Smooth muscle cell (in vitro differentiated cells): ENCODE measurements at regions not wholly inside any gene's neighbourhood (a gene's known extent, or its start where the extent isn't known, plus 50 kb on each side); places are given as distances from the start of the nearest gene placed in this dataset.
A peak's percentile ranks its signal among the peaks of the same experiment; 100 is the strongest.

Experiments
- DNase-seq: peaks from one replicate; lab custom pipeline; 2025; ENCODE audit not compliant: unreplicated experiment; lab: John Stamatoyannopoulos, UW
- H2AFZ ChIP-seq: fragments of 200-600 bp; sonication (generic); 2 replicates; pipeline ENCODE4 v1.6.0; 2016; ENCODE audit warnings: antibody characterized with exemption, low read depth, mild to moderate bottlenecking
- H3F3A ChIP-seq: fragments of 200-600 bp; sonication (generic); 2 replicates; pipeline ENCODE4 v1.6.0; 2017; ENCODE audit warnings: antibody characterized with exemption, low read depth
- H3K27ac ChIP-seq: fragments of 200-600 bp; sonication (generic); 2 replicates; pipeline ENCODE4 v1.5.1; 2016; ENCODE audit warnings: low read depth, mild to moderate bottlenecking
- H3K27me3 ChIP-seq: fragments of 200-600 bp; sonication (generic); 2 replicates; pipeline ENCODE4 v1.6.1; 2016; ENCODE audit warnings: low read depth, mild to moderate bottlenecking
- H3K36me3 ChIP-seq: fragments of 200-600 bp; sonication (generic); 2 replicates; pipeline ENCODE4 v1.5.1; 2016; ENCODE audit warnings: low read depth
- H3K4me1 ChIP-seq: fragments of 200-600 bp; sonication (generic); 2 replicates; pipeline ENCODE4 v1.5.1; 2016; ENCODE audit warnings: low read depth
- H3K4me2 ChIP-seq: fragments of 200-600 bp; sonication (generic); 2 replicates; pipeline ENCODE4 v1.6.0; 2016; ENCODE audit warnings: mild to moderate bottlenecking
- H3K4me3 ChIP-seq: fragments of 200-600 bp; sonication (generic); 2 replicates; pipeline ENCODE4 v1.5.1; 2016; ENCODE audit warnings: mild to moderate bottlenecking
- H3K79me2 ChIP-seq: fragments of 200-600 bp; sonication (generic); 2 replicates; pipeline ENCODE4 v1.6.0; 2016; ENCODE audit warnings: low read depth, mild to moderate bottlenecking
- H3K9ac ChIP-seq: fragments of 200-600 bp; sonication (generic); 2 replicates; pipeline ENCODE4 v1.6.0; 2016; ENCODE audit warnings: low read depth
- H3K9me3 ChIP-seq: fragments of 200-600 bp; sonication (generic); replicated peaks from 2 replicates; pipeline ENCODE4 v1.5.1; 2016; ENCODE audit warnings: low read depth
- H4K20me1 ChIP-seq: fragments of 200-600 bp; sonication (generic); 2 replicates; pipeline ENCODE4 v1.6.0; 2016; ENCODE audit warnings: low read depth
- WGBS: methylation state at CpG from one replicate; pipeline ENCODE4 v1.1.7; 2016; ENCODE audit warnings: low lambda C conversion rate; 5-methylcytosine and 5-hydroxymethylcytosine counted together
- TF ChIP-seq, protein P1 (sequence below): fragments of 200-600 bp; sonication (generic); IDR thresholded peaks from 2 replicates; pipeline ENCODE4 v1.5.1; 2017; ENCODE audit warnings: borderline replicate concordance, mild to moderate bottlenecking, antibody characterized with exemption; ENCODE audit not compliant: insufficient read depth, poor library complexity, severe bottlenecking

DNA sequence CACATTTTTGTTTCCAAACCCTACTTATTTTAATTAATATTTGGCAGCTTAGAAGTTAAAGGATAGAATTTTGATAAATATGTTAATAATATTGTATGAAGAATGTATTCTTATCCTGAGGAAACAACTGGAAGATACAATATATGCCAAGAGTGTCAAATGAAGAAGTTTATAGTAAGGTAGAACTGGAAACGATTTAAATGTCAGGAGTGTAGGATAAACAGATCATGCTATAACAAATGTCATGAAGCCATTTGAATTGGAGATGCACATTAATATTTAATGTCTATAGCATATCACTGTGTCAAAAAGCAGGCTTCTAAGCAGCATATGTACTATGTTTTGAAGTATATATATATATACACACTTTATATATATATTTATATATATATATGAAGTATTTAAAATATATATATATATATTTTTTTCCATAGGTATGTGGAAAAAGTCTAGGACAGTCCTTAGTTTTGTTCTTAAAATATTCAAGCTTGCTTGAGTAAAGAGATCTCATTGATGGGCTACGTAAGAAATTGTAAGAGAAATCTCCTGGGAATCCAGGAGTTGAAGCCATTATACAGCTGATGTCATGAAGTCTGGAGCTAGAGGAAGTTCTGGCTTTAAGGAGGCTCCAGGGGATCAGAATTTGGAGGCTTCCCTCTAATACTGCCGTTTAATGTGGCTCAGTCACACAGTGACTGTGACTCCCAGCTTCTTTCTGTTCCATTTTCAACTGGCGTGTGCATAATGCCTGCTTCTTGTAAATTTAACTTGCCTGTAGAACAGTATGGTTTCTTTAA lies 79.9 kb upstream of the MYCBP2 start:
- WGBS: 48% methylated on average over 4 of the region's 4 CpGs
- H2AFZ ChIP-seq: peak overlapping the region; percentile 64

DNA sequence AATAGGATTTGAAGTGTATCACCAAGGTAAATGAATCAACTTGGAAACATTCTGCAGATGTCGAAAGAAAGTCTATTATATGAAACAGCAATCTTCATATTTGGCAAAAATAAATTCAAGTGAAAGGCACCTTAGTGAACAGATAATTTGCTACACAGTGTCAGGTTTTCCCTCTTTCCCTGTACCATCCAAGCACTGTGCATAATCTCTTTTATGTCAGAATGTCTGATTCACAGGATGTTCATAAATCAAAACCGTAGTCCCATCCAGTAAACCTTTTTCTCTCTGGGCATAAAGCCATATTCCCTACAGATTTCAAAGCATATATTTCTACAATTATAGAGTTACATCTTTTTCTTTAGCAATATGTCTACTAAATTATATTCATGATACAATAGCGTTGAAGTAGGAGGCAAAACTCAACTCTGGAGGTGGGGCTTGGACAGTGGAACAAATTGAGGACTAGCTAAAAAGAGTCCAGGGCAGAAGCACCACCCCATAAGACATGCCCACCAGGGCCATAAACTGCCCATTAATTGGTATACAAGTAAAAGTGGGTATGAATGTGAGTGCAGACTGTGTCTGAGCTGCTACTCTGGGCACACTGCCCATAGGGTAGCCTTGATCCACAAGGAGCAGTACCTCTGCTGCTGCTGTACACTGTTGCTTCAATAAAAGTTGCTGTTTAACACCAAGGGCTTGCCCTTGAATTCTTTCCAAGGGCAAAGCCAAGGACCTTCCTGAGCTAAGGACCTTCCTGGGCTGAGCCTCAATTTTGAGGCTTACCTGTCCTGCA lies 72.1 kb upstream of the MYCBP2 start:
- Histone ChIP-seq H3K4me2 (no peak overlapping the region), H3K27me3 (no peaks in the 10 kb centered on the region), H3K36me3 (no peaks in the 10 kb centered on the region), H3K79me2 (no peaks in the 10 kb centered on the region), H2AFZ (no peak overlapping the region), H3K4me3 (no peak overlapping the region), H3K9me3 (no peaks in the 10 kb centered on the region), H4K20me1 (no peaks in the 10 kb centered on the region), H3K27ac (no peak overlapping the region), H3K4me1 (no peaks in the 10 kb centered on the region), H3K9ac (no peak overlapping the region), H3F3A (no peaks in the 10 kb centered on the region)
- 88% methylated on average over 3 of the region's 3 CpGs for WGBS
- DNase-seq: no peak
- TF ChIP-seq, protein P1, sequence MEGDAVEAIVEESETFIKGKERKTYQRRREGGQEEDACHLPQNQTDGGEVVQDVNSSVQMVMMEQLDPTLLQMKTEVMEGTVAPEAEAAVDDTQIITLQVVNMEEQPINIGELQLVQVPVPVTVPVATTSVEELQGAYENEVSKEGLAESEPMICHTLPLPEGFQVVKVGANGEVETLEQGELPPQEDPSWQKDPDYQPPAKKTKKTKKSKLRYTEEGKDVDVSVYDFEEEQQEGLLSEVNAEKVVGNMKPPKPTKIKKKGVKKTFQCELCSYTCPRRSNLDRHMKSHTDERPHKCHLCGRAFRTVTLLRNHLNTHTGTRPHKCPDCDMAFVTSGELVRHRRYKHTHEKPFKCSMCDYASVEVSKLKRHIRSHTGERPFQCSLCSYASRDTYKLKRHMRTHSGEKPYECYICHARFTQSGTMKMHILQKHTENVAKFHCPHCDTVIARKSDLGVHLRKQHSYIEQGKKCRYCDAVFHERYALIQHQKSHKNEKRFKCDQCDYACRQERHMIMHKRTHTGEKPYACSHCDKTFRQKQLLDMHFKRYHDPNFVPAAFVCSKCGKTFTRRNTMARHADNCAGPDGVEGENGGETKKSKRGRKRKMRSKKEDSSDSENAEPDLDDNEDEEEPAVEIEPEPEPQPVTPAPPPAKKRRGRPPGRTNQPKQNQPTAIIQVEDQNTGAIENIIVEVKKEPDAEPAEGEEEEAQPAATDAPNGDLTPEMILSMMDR: no peak

More for the DNA sequence above, 79.9 kb upstream of the MYCBP2 start:
- Histone ChIP-seq H3K27ac (peak overlapping the region; percentile 25), H3K9me3 (no peaks in the 10 kb centered on the region), H3K27me3 (no peaks in the 10 kb centered on the region), H3K79me2 (no peaks in the 10 kb centered on the region), H3K4me2 (peak overlapping the region; percentile 45), H4K20me1 (no peaks in the 10 kb centered on the region), H3K4me3 (no peak overlapping the region), H3K36me3 (no peaks in the 10 kb centered on the region), H3K9ac (no peak overlapping the region), H3F3A (no peaks in the 10 kb centered on the region), H3K4me1 (no peaks in the 10 kb centered on the region)
- no peak for DNase-seq
- TF ChIP-seq, protein P1: no peak

GRCh38 chr13:77397636-77398035 lies 70.7 kb upstream of the MYCBP2 start:
- Histone ChIP-seq H3K27ac (no peak overlapping the region), H3K4me3 (no peak overlapping the region), H3K9ac (no peak overlapping the region), H3F3A (no peaks in the 10 kb centered on the region), H4K20me1 (no peaks in the 10 kb centered on the region), H3K79me2 (no peaks in the 10 kb centered on the region), H3K36me3 (no peaks in the 10 kb centered on the region), H3K9me3 (no peaks in the 10 kb centered on the region), H2AFZ (no peak overlapping the region), H3K4me1 (no peaks in the 10 kb centered on the region), H3K27me3 (no peaks in the 10 kb centered on the region), H3K4me2 (no peak overlapping the region)
- 96% methylated on average over 2 of the region's 2 CpGs for WGBS
- TF ChIP-seq, protein P1: no peak
- no peak for DNase-seq
